Cardiac fibroblast (primary cell): ENCODE measurements at regions not wholly inside any gene's neighbourhood (a gene's known extent, or its start where the extent isn't known, plus 50 kb on each side); places are given as distances from the start of the nearest gene placed in this dataset.

Experiments
- DNase-seq, 2 donors: peaks; one replicate each; pipeline versions ENCODE4 v3.0.0 to v3.0.0-alpha.2; 2010; ENCODE audit warnings: low read depth in 2 of 2
- H3K4me3 ChIP-seq, 2 donors: replicated peaks in 1 of 2; 1 replicate in 1 of 2; 2 replicates in 1 of 2; pipeline ENCODE4 v1.5.1; 2011; ENCODE audit warnings: low read depth in 2 of 2, low read length in 2 of 2, mild to moderate bottlenecking in 2 of 2, moderate library complexity in 1 of 2
- TF ChIP-seq, protein P1 (sequence below): IDR thresholded peaks from one replicate; pipeline ENCODE4 v1.5.1; 2011; ENCODE audit warnings: low read depth, mild to moderate bottlenecking, low read length, inconsistent platforms

DNA sequence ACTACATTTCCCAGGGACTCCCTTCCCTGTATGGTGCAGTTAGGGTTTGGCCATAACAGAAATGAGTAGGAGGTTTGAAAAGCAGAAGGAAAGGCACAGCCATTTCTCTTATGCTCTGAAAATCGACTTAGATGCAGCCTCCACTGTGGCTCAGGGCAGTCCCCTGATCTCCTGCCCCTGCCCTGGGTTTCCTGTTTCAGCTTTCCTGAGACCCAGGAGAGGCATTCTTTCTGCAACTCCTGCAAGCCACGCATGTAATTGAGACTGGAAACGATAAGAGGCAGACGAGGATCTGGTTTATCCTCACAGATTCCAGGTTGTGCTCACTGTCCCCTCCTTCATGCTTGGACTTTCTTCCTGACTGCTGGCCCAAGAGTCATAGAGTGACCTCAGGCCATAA, 461.2 kb upstream of the VSTM2A start:
- TF ChIP-seq, protein P1, sequence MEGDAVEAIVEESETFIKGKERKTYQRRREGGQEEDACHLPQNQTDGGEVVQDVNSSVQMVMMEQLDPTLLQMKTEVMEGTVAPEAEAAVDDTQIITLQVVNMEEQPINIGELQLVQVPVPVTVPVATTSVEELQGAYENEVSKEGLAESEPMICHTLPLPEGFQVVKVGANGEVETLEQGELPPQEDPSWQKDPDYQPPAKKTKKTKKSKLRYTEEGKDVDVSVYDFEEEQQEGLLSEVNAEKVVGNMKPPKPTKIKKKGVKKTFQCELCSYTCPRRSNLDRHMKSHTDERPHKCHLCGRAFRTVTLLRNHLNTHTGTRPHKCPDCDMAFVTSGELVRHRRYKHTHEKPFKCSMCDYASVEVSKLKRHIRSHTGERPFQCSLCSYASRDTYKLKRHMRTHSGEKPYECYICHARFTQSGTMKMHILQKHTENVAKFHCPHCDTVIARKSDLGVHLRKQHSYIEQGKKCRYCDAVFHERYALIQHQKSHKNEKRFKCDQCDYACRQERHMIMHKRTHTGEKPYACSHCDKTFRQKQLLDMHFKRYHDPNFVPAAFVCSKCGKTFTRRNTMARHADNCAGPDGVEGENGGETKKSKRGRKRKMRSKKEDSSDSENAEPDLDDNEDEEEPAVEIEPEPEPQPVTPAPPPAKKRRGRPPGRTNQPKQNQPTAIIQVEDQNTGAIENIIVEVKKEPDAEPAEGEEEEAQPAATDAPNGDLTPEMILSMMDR = no peak
- DNase-seq = no peak
- no peak overlapping the region for H3K4me3 ChIP-seq

DNA sequence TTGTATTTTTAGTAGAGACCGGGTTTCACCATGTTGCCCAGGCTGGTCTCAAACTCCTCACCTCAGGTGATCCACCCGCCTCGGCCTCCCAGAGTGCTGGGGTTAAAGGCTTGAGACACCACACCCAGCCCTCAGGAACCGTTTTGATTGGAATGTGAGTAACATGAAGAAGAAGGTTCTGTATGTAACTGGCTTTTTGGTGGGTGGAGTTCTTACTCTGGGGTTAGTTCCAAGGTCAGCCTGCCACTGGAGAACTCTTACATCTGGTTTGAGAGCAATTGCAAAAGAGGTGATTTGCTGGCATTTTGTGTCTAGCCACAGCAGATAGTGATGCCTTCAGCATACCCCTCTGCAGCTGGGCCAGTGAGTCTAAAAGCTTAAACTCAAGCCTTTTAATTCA, 457.8 kb upstream of the VSTM2A start:
- H3K4me3 ChIP-seq = no peak overlapping the region
- TF ChIP-seq, protein P1 = no peak
- DNase-seq = no peak

DNA sequence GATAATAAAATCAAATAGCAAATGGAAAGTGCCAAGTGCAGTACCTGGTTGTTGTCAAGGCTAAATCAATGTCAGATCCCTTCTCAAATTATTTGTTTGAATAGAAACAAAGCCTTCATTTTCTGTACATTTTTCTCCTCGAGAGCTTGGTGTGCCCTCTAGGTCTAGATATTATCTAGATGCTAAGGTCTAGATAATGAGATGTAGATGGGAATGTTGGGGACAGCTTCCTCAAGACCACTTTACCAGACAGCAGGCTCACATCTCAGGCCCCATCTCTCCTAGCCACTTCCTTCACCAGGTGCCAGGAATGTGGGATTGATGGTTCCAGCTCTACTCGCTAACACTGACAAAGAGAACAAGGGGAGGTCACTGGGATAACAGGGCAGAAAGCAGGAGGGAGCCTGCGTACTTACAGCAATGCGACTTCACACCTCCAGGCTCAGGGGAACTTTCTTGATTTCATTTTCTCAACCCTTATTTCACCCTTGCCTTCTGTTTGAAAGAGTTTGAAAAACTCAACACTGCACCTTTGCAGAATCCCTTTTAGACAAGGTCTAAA, 451.4 kb upstream of the VSTM2A start:
- DNase-seq = no peak
- H3K4me3 ChIP-seq = no peak overlapping the region
- TF ChIP-seq, protein P1 = no peak

DNA sequence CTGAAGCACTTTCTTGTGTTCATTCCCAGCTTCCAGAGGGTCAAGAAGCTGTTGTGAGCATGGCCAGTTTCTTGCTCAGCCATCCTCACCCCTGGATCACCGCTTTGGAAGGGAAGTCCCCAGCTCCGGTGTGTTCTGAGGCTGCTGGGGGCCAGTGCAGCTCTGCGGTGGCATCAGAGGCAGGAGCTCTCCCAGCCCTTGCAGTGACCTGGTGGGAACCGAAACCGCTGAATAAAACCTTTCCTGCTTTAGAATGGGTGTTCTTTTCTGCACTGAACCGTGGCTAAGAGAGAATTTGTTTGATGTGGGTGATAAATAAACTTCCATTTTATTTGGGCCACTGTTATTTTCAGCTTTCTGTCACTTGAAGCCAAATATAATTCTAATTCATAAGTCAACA, 450.9 kb upstream of the VSTM2A start:
- TF ChIP-seq, protein P1 = no peak
- no peak overlapping the region for H3K4me3 ChIP-seq
- DNase-seq = no peak

DNA sequence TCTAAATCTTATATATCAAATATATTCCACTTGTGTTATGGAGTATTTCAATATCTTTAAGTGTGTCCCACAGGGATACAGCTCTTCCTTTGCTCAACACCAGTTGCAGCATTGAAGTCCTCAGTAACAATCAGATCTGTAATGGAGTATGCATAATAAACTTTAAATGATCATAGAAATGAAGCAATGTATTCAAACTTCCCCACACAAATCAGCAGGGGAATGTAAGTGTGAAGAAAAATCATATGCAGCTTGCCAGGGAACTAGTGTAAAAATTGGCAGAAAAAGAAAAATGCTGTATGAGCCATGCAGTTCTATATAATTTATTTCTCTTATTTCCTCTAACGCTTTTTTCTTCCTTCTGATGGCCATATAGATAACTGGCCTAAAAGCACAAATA, 444.3 kb upstream of the VSTM2A start:
- no peak overlapping the region for H3K4me3 ChIP-seq
- no peak for DNase-seq

DNA sequence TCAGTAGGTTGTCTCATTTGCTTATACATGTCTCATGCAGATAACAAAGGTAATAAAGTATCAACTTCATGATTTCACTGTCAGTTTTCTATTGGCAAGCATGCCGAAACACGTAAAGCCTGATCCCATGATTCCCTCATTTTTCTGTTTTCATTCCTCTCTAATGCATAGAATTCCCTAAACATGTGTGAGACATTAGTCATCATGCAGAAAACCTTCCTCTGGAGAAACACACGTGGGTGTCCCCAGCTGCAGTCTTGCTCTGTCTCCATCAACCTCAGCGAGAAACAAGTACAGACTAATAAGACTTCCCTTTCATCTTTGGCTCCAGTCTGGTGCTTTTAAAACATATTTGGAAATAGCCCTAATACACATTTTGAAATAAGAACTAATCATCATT, 432.7 kb upstream of the VSTM2A start:
- H3K4me3 ChIP-seq = no peak overlapping the region
- TF ChIP-seq, protein P1 = no peak
- DNase-seq = no peak

More for the DNA sequence above, 444.3 kb upstream of the VSTM2A start:
- TF ChIP-seq, protein P1 = no peak
